ENCODE measurements at regions not wholly inside any gene's neighbourhood (a gene's known extent, or its start where the extent isn't known, plus 50 kb on each side); places are given as distances from the start of the nearest gene placed in this dataset.

GRCh38 chr9:108272349-108272899, 583.4 kb downstream of the ACTL7B start:
- H3K4me1 Mint-ChIP-seq (ENCODE audit: low read depth, unreplicated experiment) = peaks cover 35% of the 10 kb centered on the region
- FAIRE-seq (no peak), DNase-seq (ENCODE audit: low read depth) (no peak)
- peak overlapping the region; percentile 52 for H3K4me3 Mint-ChIP-seq (ENCODE audit: unreplicated experiment)
- H3K79me2 ChIP-seq (ENCODE audit: insufficient read depth, low read length) = no peaks in the 10 kb centered on the region
- H3K27ac ChIP-seq (ENCODE audit: low read depth, low read length) = no peak overlapping the region
- H3K4me3 ChIP-seq (ENCODE audit: insufficient read depth, low read depth, low read length) = peak overlapping the region; percentile 19
- peak overlapping the region; percentile 97 for H3K27ac Mint-ChIP-seq (ENCODE audit: unreplicated experiment)
- H3K9me3 ChIP-seq (ENCODE audit: insufficient read depth, low read depth, low read length) = no peaks in the 10 kb centered on the region
- peak overlapping the region; percentile 38 for H2AFZ ChIP-seq (ENCODE audit: low read depth, low read length)
- peaks cover 11% of the 10 kb centered on the region for H3K27me3 Mint-ChIP-seq (ENCODE audit: low read depth, unreplicated experiment)
- peaks cover 9% of the 10 kb centered on the region for H3K4me1 ChIP-seq (ENCODE audit: insufficient read depth, low read length)
- no peaks in the 10 kb centered on the region for H3K9me3 Mint-ChIP-seq (ENCODE audit: unreplicated experiment)
- peak overlapping the region; percentile 79 for H3K4me2 ChIP-seq (ENCODE audit: low read length)
- H3K36me3 Mint-ChIP-seq (ENCODE audit: low read depth, unreplicated experiment) = no peaks in the 10 kb centered on the region
- TF ChIP-seq EZH2 (IDR thresholded peaks at IDR 0.05; ENCODE audit: insufficient read depth, low read length) (no peak), CTCF (IDR thresholded peaks at IDR 0.05; ENCODE audit: insufficient read depth, low read depth, low read length) (peak; percentile 34)
- peak overlapping the region; percentile 52 for H3K9ac ChIP-seq (ENCODE audit: low read length)
- no peaks in the 10 kb centered on the region for H4K20me1 ChIP-seq (ENCODE audit: insufficient read depth, low read length)
- H3K36me3 ChIP-seq (ENCODE audit: insufficient read depth, low read length) = no peaks in the 10 kb centered on the region
- H3K27me3 ChIP-seq (ENCODE audit: insufficient read depth, low read length) = no peaks in the 10 kb centered on the region

GRCh38 chr9:108271646-108272348, 584.0 kb downstream of the ACTL7B start:
- no peak for FAIRE-seq
- peak overlapping the region; percentile 52 for H3K9ac ChIP-seq (ENCODE audit: low read length)
- H4K20me1 ChIP-seq (ENCODE audit: insufficient read depth, low read length) = no peaks in the 10 kb centered on the region
- H3K4me1 Mint-ChIP-seq (ENCODE audit: low read depth, unreplicated experiment) = peaks cover 35% of the 10 kb centered on the region
- no peaks in the 10 kb centered on the region for H3K36me3 Mint-ChIP-seq (ENCODE audit: low read depth, unreplicated experiment)
- H3K36me3 ChIP-seq (ENCODE audit: insufficient read depth, low read length) = no peaks in the 10 kb centered on the region
- no peaks in the 10 kb centered on the region for H3K9me3 Mint-ChIP-seq (ENCODE audit: unreplicated experiment)
- peak; percentile 75 for DNase-seq (ENCODE audit: low read depth)
- H3K27me3 ChIP-seq (ENCODE audit: insufficient read depth, low read length) = no peaks in the 10 kb centered on the region
- peak overlapping the region; percentile 79 for H3K4me2 ChIP-seq (ENCODE audit: low read length)
- peak overlapping the region; percentile 38 for H2AFZ ChIP-seq (ENCODE audit: low read depth, low read length)
- H3K4me3 Mint-ChIP-seq (ENCODE audit: unreplicated experiment) = peak overlapping the region; percentile 52
- H3K27me3 Mint-ChIP-seq (ENCODE audit: low read depth, unreplicated experiment) = peaks cover 9% of the 10 kb centered on the region
- no peaks in the 10 kb centered on the region for H3K79me2 ChIP-seq (ENCODE audit: insufficient read depth, low read length)
- H3K9me3 ChIP-seq (ENCODE audit: insufficient read depth, low read depth, low read length) = no peaks in the 10 kb centered on the region
- peak overlapping the region; percentile 97 for H3K27ac Mint-ChIP-seq (ENCODE audit: unreplicated experiment)
- TF ChIP-seq CTCF (IDR thresholded peaks at IDR 0.05; ENCODE audit: insufficient read depth, low read depth, low read length) = no peak
- no peak for TF ChIP-seq EZH2 (IDR thresholded peaks at IDR 0.05; ENCODE audit: insufficient read depth, low read length)
- peak overlapping the region; percentile 19 for H3K4me3 ChIP-seq (ENCODE audit: insufficient read depth, low read depth, low read length)
- peak overlapping the region; percentile 22 for H3K27ac ChIP-seq (ENCODE audit: low read depth, low read length)
- H3K4me1 ChIP-seq (ENCODE audit: insufficient read depth, low read length) = peaks cover 9% of the 10 kb centered on the region

GRCh38 chr9:108271236-108271635, 584.5 kb downstream of the ACTL7B start:
- FAIRE-seq (no peak), DNase-seq (ENCODE audit: low read depth) (no peak)
- H3K36me3 ChIP-seq (ENCODE audit: insufficient read depth, low read length) = no peaks in the 10 kb centered on the region
- peak overlapping the region; percentile 2 for H2AFZ ChIP-seq (ENCODE audit: low read depth, low read length)
- H3K27me3 ChIP-seq (ENCODE audit: insufficient read depth, low read length) = no peaks in the 10 kb centered on the region
- Mint-ChIP-seq H3K9me3 (ENCODE audit: unreplicated experiment) (no peaks in the 10 kb centered on the region), H3K4me3 (ENCODE audit: unreplicated experiment) (no peak overlapping the region), H3K27me3 (ENCODE audit: low read depth, unreplicated experiment) (peaks cover 9% of the 10 kb centered on the region), H3K4me1 (ENCODE audit: low read depth, unreplicated experiment) (peaks cover 35% of the 10 kb centered on the region), H3K36me3 (ENCODE audit: low read depth, unreplicated experiment) (no peaks in the 10 kb centered on the region), H3K27ac (ENCODE audit: unreplicated experiment) (peak overlapping the region; percentile 97)
- H3K4me2 ChIP-seq (ENCODE audit: low read length) = peak overlapping the region; percentile 79
- no peaks in the 10 kb centered on the region for H3K79me2 ChIP-seq (ENCODE audit: insufficient read depth, low read length)
- H3K9me3 ChIP-seq (ENCODE audit: insufficient read depth, low read depth, low read length) = no peaks in the 10 kb centered on the region
- no peak overlapping the region for H3K4me3 ChIP-seq (ENCODE audit: insufficient read depth, low read depth, low read length)
- peak overlapping the region; percentile 52 for H3K9ac ChIP-seq (ENCODE audit: low read length)
- H4K20me1 ChIP-seq (ENCODE audit: insufficient read depth, low read length) = no peaks in the 10 kb centered on the region
- TF ChIP-seq CTCF (IDR thresholded peaks at IDR 0.05; ENCODE audit: insufficient read depth, low read depth, low read length) (no peak), EZH2 (IDR thresholded peaks at IDR 0.05; ENCODE audit: insufficient read depth, low read length) (no peak)
- peaks cover 9% of the 10 kb centered on the region for H3K4me1 ChIP-seq (ENCODE audit: insufficient read depth, low read length)
- H3K27ac ChIP-seq (ENCODE audit: low read depth, low read length) = peak overlapping the region; percentile 22

Measured in astrocyte (in vitro differentiated cells and primary cell).